NCI-H510A treated with DMSO at 0.1 percent for 48 hours (cell line): ENCODE measurements at regions not wholly inside any gene's neighbourhood (a gene's known extent, or its start where the extent isn't known, plus 50 kb on each side); places are given as distances from the start of the nearest gene placed in this dataset.
"Not testable (repeated sequence)": the region's sequence is repeated elsewhere in the genome, so short reads cannot be mapped to it uniquely, and the experiment has no call there.

Source experiments
- DNase-seq: peaks from one replicate; lab custom pipeline; 2025; lab: John Stamatoyannopoulos, UW

GRCh38 chr6:57985734-57986133, 668.3 kb downstream of the PRIM2 start:
- DNase-seq: peak; percentile 92

GRCh38 chr6:57986584-57986983, 669.2 kb downstream of the PRIM2 start:
- DNase-seq: peak; percentile 51

GRCh38 chr6:57989520-57990080, 672.2 kb downstream of the PRIM2 start:
- DNase-seq: not testable (repeated sequence)

- not testable (repeated sequence) for DNase-seq
Measured at GRCh38 chr6:57998858-57999619, 681.6 kb downstream of the PRIM2 start.

- DNase-seq: not testable (repeated sequence)
Measured at GRCh38 chr6:58000233-58000632, 682.8 kb downstream of the PRIM2 start.

- DNase-seq: peak; percentile 22
Measured at GRCh38 chr6:58003417-58004167, 686.2 kb downstream of the PRIM2 start.

- peak; percentile 62 for DNase-seq
Measured at GRCh38 chr6:58007334-58008000, 690.0 kb downstream of the PRIM2 start.

GRCh38 chr6:58008001-58008335, 690.5 kb downstream of the PRIM2 start:
- DNase-seq: not testable (repeated sequence)

- not testable (repeated sequence) for DNase-seq
Measured at GRCh38 chr6:58011954-58012600, 694.6 kb downstream of the PRIM2 start.

GRCh38 chr6:58016614-58017013, 699.2 kb downstream of the PRIM2 start:
- DNase-seq: not testable (repeated sequence)

- not testable (repeated sequence) for DNase-seq
Measured at GRCh38 chr6:58028188-58028587, 710.8 kb downstream of the PRIM2 start.

GRCh38 chr6:58038213-58038612, 720.8 kb downstream of the PRIM2 start:
- not testable (repeated sequence) for DNase-seq

GRCh38 chr6:58046584-58046983, 729.2 kb downstream of the PRIM2 start:
- DNase-seq: not testable (repeated sequence)

- not testable (repeated sequence) for DNase-seq
Measured at GRCh38 chr6:58047389-58047788, 730.0 kb downstream of the PRIM2 start.

GRCh38 chr6:58047865-58048264, 730.4 kb downstream of the PRIM2 start:
- DNase-seq: not testable (repeated sequence)

- DNase-seq: not testable (repeated sequence)
Measured at GRCh38 chr6:58055465-58056176, 738.2 kb downstream of the PRIM2 start.

- not testable (repeated sequence) for DNase-seq
Measured at GRCh38 chr6:58059701-58060100, 742.3 kb downstream of the PRIM2 start.

- not testable (repeated sequence) for DNase-seq
Measured at GRCh38 chr6:58063542-58063941, 746.1 kb downstream of the PRIM2 start.

- not testable (repeated sequence) for DNase-seq
Measured at GRCh38 chr6:58067867-58068548, 750.6 kb downstream of the PRIM2 start.

GRCh38 chr6:58073263-58073662, 755.8 kb downstream of the PRIM2 start:
- no peak for DNase-seq
